ENCODE measurements at regions not wholly inside any gene's neighbourhood (a gene's known extent, or its start where the extent isn't known, plus 50 kb on each side); places are given as distances from the start of the nearest gene placed in this dataset.

DNA sequence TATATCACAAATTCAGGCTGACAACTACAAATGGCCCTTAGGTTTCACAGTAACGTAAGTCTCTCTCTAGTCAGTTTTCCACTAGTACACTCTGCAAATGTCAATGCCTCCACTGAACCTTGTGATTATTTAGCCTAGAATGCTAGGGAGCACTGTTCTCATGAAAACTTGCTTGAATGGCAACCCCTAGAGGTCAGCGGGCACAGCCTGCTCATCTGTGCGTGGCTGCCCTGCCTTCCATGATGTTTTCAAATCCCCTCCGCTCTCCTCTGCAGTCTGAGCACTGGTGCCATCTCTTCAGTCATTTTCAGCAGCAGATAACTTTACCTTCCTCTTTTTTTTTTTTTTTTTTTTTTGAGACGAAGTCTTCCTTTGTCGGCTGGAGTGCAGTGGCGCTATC is 84.1 kb upstream of the GULP1 start:
- no peak for DNase-seq
- Histone ChIP-seq H4K20me1 (ENCODE audit: low read length) (no peaks in the 10 kb centered on the region), H3K36me3 (ENCODE audit: low read depth, low read length) (no peaks in the 10 kb centered on the region), H2AFZ (ENCODE audit: low read length) (no peak overlapping the region), H3F3A (ENCODE audit: low read length, unreplicated experiment) (no peaks in the 10 kb centered on the region), H3K9ac (ENCODE audit: low read length) (no peak overlapping the region), H3K4me1 (ENCODE audit: insufficient read depth, low read length) (no peaks in the 10 kb centered on the region), H3K79me2 (ENCODE audit: low read length) (no peaks in the 10 kb centered on the region), H3K9me3 (ENCODE audit: low read length) (no peaks in the 10 kb centered on the region), H3K9me2 (replicated peaks; ENCODE audit: low read length) (no peaks in the 10 kb centered on the region), H3K27me3 (ENCODE audit: low read length) (no peaks in the 10 kb centered on the region), H3K4me2 (ENCODE audit: low read length) (no peak overlapping the region), H3K27ac (ENCODE audit: low read length) (no peak overlapping the region), H3K4me3 (ENCODE audit: low read length) (no peak overlapping the region)
- no TSS peak for BruUV-seq (replicated peaks)
- ChIA-PET CTCF (no interaction called here), POLR2A (ENCODE audit: unreplicated experiment) (no interaction called here)
- TF ChIP-seq EZH2phosphoT487 (IDR thresholded peaks at IDR 0.05; ENCODE audit: borderline replicate concordance, low read length) (no peak), EZH2 (IDR thresholded peaks at IDR 0.05; ENCODE audit: low read length, unreplicated experiment) (no peak)
- TF ChIP-seq, protein P1, sequence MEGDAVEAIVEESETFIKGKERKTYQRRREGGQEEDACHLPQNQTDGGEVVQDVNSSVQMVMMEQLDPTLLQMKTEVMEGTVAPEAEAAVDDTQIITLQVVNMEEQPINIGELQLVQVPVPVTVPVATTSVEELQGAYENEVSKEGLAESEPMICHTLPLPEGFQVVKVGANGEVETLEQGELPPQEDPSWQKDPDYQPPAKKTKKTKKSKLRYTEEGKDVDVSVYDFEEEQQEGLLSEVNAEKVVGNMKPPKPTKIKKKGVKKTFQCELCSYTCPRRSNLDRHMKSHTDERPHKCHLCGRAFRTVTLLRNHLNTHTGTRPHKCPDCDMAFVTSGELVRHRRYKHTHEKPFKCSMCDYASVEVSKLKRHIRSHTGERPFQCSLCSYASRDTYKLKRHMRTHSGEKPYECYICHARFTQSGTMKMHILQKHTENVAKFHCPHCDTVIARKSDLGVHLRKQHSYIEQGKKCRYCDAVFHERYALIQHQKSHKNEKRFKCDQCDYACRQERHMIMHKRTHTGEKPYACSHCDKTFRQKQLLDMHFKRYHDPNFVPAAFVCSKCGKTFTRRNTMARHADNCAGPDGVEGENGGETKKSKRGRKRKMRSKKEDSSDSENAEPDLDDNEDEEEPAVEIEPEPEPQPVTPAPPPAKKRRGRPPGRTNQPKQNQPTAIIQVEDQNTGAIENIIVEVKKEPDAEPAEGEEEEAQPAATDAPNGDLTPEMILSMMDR (conservative IDR thresholded peaks at IDR 0.05; ENCODE audit: low read depth, low read length): no peak
- no peak for ATAC-seq
- intact Hi-C loops (cut with micrococcal nuclease): loop anchor here (5.0 to 10.0 kb wide), 2 partner anchors 167 to 305 kb away; no protein-coding TSS in a partner anchor

DNA sequence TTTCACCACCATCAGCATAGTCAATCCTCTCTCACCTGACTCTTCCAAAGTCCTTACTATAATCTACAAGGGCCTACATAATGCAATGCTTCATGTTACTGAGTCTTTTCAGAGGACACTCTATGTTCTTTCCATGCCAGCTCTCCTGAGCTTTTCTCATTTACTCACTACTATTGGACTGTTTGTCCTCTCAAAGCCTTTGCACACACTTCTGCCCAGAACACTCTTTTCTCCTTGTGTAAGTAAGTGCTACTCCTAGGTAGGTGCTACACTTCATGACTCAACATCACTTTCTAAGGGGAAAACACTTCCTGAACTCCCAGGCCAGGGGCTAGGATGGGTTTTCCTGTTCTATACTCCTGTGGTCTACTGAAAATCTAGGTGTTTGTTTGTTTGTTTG is 82.5 kb upstream of the GULP1 start:
- H3K4me1 ChIP-seq (ENCODE audit: insufficient read depth, low read length): no peaks in the 10 kb centered on the region
- H3K9ac ChIP-seq (ENCODE audit: low read length): no peak overlapping the region
- TF ChIP-seq, protein P1 (conservative IDR thresholded peaks at IDR 0.05; ENCODE audit: low read depth, low read length): no peak
- TF ChIP-seq EZH2 (IDR thresholded peaks at IDR 0.05; ENCODE audit: low read length, unreplicated experiment): no peak
- no peak for TF ChIP-seq EZH2phosphoT487 (IDR thresholded peaks at IDR 0.05; ENCODE audit: borderline replicate concordance, low read length)
- no peaks in the 10 kb centered on the region for H3F3A ChIP-seq (ENCODE audit: low read length, unreplicated experiment)
- intact Hi-C loops (cut with micrococcal nuclease): loop anchor here (5.0 to 10.0 kb wide), 2 partner anchors 166 to 303 kb away; no protein-coding TSS in a partner anchor
- H3K4me2 ChIP-seq (ENCODE audit: low read length): no peak overlapping the region
- H3K27me3 ChIP-seq (ENCODE audit: low read length): no peaks in the 10 kb centered on the region
- H4K20me1 ChIP-seq (ENCODE audit: low read length): no peaks in the 10 kb centered on the region
- no peaks in the 10 kb centered on the region for H3K79me2 ChIP-seq (ENCODE audit: low read length)
- ATAC-seq (no peak), DNase-seq (no peak)
- ChIA-PET POLR2A (ENCODE audit: unreplicated experiment) (no interaction called here), CTCF (no interaction called here)
- no peaks in the 10 kb centered on the region for H3K36me3 ChIP-seq (ENCODE audit: low read depth, low read length)
- no peaks in the 10 kb centered on the region for H3K9me2 ChIP-seq (replicated peaks; ENCODE audit: low read length)
- no TSS peak for BruUV-seq (replicated peaks)
- no peak overlapping the region for H3K4me3 ChIP-seq (ENCODE audit: low read length)
- H3K27ac ChIP-seq (ENCODE audit: low read length): no peak overlapping the region
- H3K9me3 ChIP-seq (ENCODE audit: low read length): no peaks in the 10 kb centered on the region
- H2AFZ ChIP-seq (ENCODE audit: low read length): no peak overlapping the region

DNA sequence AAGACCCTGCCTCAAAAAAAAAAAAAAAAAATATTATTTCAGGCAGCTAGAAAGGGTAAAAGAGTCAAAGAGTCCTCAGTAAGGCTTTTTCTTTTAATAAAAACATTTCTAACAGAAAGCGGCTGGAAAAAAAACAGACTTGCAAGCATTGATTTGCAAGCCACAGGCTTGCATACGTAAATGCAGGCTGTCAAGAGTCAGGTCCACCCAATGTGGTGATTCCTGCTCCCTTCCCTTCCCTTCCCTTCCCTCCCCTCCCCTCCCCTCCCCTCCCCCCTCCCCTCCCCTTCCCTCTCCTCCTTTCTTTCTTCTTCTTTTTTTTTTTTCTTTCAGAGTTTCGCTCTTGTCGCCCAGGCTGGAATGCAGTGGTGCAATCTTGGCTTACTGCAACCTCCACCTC is 74.4 kb upstream of the GULP1 start:
- Histone ChIP-seq H4K20me1 (ENCODE audit: low read length) (no peaks in the 10 kb centered on the region), H3K27me3 (ENCODE audit: low read length) (no peaks in the 10 kb centered on the region), H3K4me1 (ENCODE audit: insufficient read depth, low read length) (no peaks in the 10 kb centered on the region), H3F3A (ENCODE audit: low read length, unreplicated experiment) (no peaks in the 10 kb centered on the region), H3K9me3 (ENCODE audit: low read length) (no peaks in the 10 kb centered on the region), H3K27ac (ENCODE audit: low read length) (no peak overlapping the region), H3K4me2 (ENCODE audit: low read length) (no peak overlapping the region), H3K9ac (ENCODE audit: low read length) (no peak overlapping the region), H3K4me3 (ENCODE audit: low read length) (no peak overlapping the region), H2AFZ (ENCODE audit: low read length) (no peak overlapping the region), H3K79me2 (ENCODE audit: low read length) (no peaks in the 10 kb centered on the region), H3K9me2 (replicated peaks; ENCODE audit: low read length) (no peaks in the 10 kb centered on the region), H3K36me3 (ENCODE audit: low read depth, low read length) (no peaks in the 10 kb centered on the region)
- intact Hi-C loops (cut with micrococcal nuclease): no loop called here
- ChIA-PET CTCF (no interaction called here), POLR2A (ENCODE audit: unreplicated experiment) (no interaction called here)
- BruUV-seq (replicated peaks): no TSS peak
- TF ChIP-seq, protein P1 (conservative IDR thresholded peaks at IDR 0.05; ENCODE audit: low read depth, low read length): no peak
- TF ChIP-seq EZH2 (IDR thresholded peaks at IDR 0.05; ENCODE audit: low read length, unreplicated experiment) (no peak), EZH2phosphoT487 (IDR thresholded peaks at IDR 0.05; ENCODE audit: borderline replicate concordance, low read length) (no peak)
- DNase-seq (no peak), ATAC-seq (no peak)

Data from PC-3 (cell line).